Left lung (tissue), 4 donors: ENCODE measurements at regions not wholly inside any gene's neighbourhood (a gene's known extent, or its start where the extent isn't known, plus 50 kb on each side); places are given as distances from the start of the nearest gene placed in this dataset.

ENCODE experiments used
- ATAC-seq: fragments of 200-7000 bp; cut with Tn5 transposase; one replicate; pipeline ENCODE4 v1.9.1; 2020; ENCODE audit warnings: moderate library complexity
- DNase-seq, 4 donors: peaks; one replicate each; pipeline ENCODE4 v3.0.0-alpha.2; 2013 to 2020
- H3K27ac ChIP-seq, 2 donors: fragments of 200-600 bp; sonication (generic) in 1 of 2; one replicate each; pipeline versions ENCODE4 v1.5.0 to v1.8.0; 2020 to 2021
- H3K27me3 ChIP-seq, 2 donors: fragments of 200-600 bp; sonication (generic) in 1 of 2; one replicate each; pipeline versions ENCODE4 v1.5.0 to v1.8.0; 2020 to 2021
- H3K36me3 ChIP-seq, 2 donors: fragments of 200-600 bp; sonication (generic) in 1 of 2; one replicate each; pipeline versions ENCODE4 v1.5.0 to v1.8.0; 2020 to 2021
- H3K4me1 ChIP-seq, 2 donors: fragments of 200-600 bp; one replicate each; pipeline ENCODE4 v1.8.0; 2021
- H3K4me3 ChIP-seq, 2 donors: fragments of 200-600 bp; sonication (generic) in 1 of 2; one replicate each; pipeline versions ENCODE4 v1.5.0 to v1.8.0; 2020 to 2021; ENCODE audit warnings: mild to moderate bottlenecking in 1 of 2
- H3K9me3 ChIP-seq, 2 donors: fragments of 200-600 bp; sonication (generic) in 1 of 2; one replicate each; pipeline versions ENCODE4 v1.5.0 to v1.8.0; 2020 to 2021
- CTCF ChIP-seq, 2 donors: fragments of 200-600 bp; sonication (generic) in 1 of 2; IDR thresholded peaks; one replicate each; pipeline versions ENCODE4 v1.5.0 to v1.8.0; 2021; ENCODE audit warnings: antibody characterized with exemption in 2 of 2
- intact Hi-C, 2 donors: fragments of 100-400 bp; cut with DNase I; formaldehyde crosslinking; loops; one replicate each; pipeline versions ENCODE4 v1.11.2 to v1.14.2; 2022
- donor health status: DM: no; HTN: yes; CAD: no.
- donor health status: DM: no; HTN: no; CAD: no.

GRCh38 chr2:65557616-65558573, 125.5 kb upstream of the SPRED2 start:
- intact Hi-C loops = no loop called here
- Histone ChIP-seq H3K9me3 (no peaks in the 10 kb centered on the region), H3K4me1 (peaks cover 0 to 7% of the 10 kb centered on the region in 2 donors), H3K36me3 (no peaks in the 10 kb centered on the region), H3K4me3 (no peak overlapping the region), H3K27ac (no peak overlapping the region), H3K27me3 (no peaks in the 10 kb centered on the region)
- DNase-seq (no peak), ATAC-seq (no peak)
- no peak for TF ChIP-seq CTCF (IDR thresholded peaks at IDR 0.05)

- no peak for DNase-seq
- no peaks in the 10 kb centered on the region for H3K9me3 ChIP-seq
- intact Hi-C loops = loop anchor here in 1 of 2 donors (5.0 kb wide), 1 partner anchor 288 kb away; no protein-coding TSS in a partner anchor
- H3K4me3 ChIP-seq = no peak overlapping the region
- H3K27ac ChIP-seq = no peak overlapping the region
- no peak for TF ChIP-seq CTCF (IDR thresholded peaks at IDR 0.05)
- H3K4me1 ChIP-seq = peaks cover 0 to 7% of the 10 kb centered on the region in 2 donors
- no peaks in the 10 kb centered on the region for H3K27me3 ChIP-seq
- H3K36me3 ChIP-seq = no peaks in the 10 kb centered on the region
- ATAC-seq = peak; percentile 15
These were observed 122.6 kb upstream of the SPRED2 start for GRCh38 chr2:65554765-65555591.

- Histone ChIP-seq H3K4me1 (peaks cover 0 to 7% of the 10 kb centered on the region in 2 donors), H3K27me3 (no peaks in the 10 kb centered on the region), H3K9me3 (no peaks in the 10 kb centered on the region), H3K36me3 (no peaks in the 10 kb centered on the region), H3K27ac (no peak overlapping the region), H3K4me3 (no peak overlapping the region)
- no peak for DNase-seq
- no peak for TF ChIP-seq CTCF (IDR thresholded peaks at IDR 0.05)
- intact Hi-C loops = loop anchor here in 1 of 2 donors (5.0 kb wide), 1 partner anchor 286 kb away; no protein-coding TSS in a partner anchor
- no peak for ATAC-seq
These were observed 121.2 kb upstream of the SPRED2 start for GRCh38 chr2:65553504-65554074.

- Histone ChIP-seq H3K4me1 (peaks cover 0 to 7% of the 10 kb centered on the region in 2 donors), H3K27me3 (no peaks in the 10 kb centered on the region), H3K9me3 (no peaks in the 10 kb centered on the region), H3K36me3 (no peaks in the 10 kb centered on the region), H3K4me3 (no peak overlapping the region), H3K27ac (no peak overlapping the region)
- ATAC-seq (no peak), DNase-seq (no peak)
- no peak for TF ChIP-seq CTCF (IDR thresholded peaks at IDR 0.05)
- intact Hi-C loops = loop anchor here in 1 of 2 donors (5.0 kb wide), 1 partner anchor 284 kb away; no protein-coding TSS in a partner anchor
These were observed 119.1 kb upstream of the SPRED2 start for GRCh38 chr2:65551528-65551927.
